HG02678 (cell line): ENCODE measurements at regions not wholly inside any gene's neighbourhood (a gene's known extent, or its start where the extent isn't known, plus 50 kb on each side); places are given as distances from the start of the nearest gene placed in this dataset.

Experiments used
- ATAC-seq: cut with Tn5 transposase; IDR thresholded peaks from one replicate; pipeline ENCODE4 v1.9.1; 2021; ENCODE audit warnings: mild to moderate bottlenecking, moderate library complexity; ENCODE audit not compliant: unreplicated experiment

DNA sequence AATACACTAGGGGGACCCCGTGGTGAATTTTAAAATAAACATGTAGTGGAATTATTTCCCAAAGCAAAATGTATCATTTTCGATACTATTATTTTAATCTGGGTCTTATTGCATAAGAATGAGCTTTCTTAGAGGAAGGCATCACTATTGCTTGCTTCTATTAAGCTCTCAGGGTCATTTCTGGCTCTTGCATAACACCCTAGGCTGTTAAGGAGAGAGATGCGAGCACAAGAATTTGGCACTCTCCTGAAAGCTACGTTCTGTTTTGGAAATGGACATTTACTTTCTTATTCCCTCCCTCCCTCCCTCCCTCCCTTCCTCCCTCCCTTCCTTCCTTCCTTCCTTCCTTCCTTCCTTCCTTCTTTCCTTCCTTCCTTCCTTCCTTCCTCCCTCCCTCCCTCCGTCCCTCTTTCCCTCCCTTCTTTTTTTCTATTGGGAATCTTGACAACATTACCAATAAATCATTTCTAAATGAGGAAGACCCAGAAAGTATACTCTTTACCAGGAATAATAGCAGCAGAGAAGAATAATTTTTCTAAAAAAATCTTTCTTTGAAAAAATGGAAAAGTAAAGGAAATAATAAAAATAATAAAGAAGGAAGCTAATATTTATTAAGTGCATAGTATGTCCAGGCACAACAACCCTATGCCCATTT, 83.6 kb upstream of the BDNF start:
- no peak for ATAC-seq

- no peak for ATAC-seq
Measured at GRCh38 chr11:27777033-27777432, 76.8 kb upstream of the BDNF start.

GRCh38 chr11:27773884-27774283, 73.6 kb upstream of the BDNF start:
- no peak for ATAC-seq

DNA sequence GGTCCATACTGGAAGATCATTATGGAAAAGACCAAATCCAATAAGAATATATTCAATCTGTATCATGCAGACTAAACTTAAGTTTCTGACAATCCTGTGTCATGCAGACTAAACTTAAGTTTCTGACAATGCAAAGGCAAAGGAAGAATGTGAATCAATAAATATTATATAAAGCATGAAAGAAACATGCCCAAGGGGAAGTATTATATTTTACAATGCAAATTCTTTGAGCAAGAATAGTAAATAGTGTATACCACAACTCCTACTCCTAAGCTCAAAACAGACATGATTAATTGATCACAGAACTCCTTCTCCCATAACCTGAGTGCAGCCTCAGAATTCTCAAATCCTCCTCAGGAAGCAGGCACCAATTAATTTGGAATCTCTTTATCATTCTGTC, 71.3 kb upstream of the BDNF start:
- ATAC-seq, result no peak

DNA sequence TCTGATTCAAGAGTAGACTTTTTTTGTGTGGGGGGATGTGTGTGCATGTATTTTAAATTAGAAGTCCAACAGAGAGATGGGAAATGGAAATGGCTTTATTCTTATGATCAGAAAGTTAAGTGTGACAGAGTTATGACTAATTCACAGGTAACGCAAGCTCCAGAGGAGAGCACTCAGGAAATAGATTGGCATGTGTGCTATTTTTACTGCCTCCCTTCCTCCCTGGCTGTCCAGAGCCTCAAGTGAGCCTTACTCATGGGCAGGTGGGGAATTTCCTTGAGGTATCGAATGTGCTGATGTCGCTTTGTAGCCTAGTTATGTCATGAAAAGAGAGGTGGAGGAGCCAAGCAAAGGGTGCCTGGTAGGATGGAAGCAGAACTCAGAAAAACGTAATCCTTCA, 70.3 kb upstream of the BDNF start:
- ATAC-seq, result no peak

- no peak for ATAC-seq
Measured at GRCh38 chr11:27763736-27764135, 63.5 kb upstream of the BDNF start.

DNA sequence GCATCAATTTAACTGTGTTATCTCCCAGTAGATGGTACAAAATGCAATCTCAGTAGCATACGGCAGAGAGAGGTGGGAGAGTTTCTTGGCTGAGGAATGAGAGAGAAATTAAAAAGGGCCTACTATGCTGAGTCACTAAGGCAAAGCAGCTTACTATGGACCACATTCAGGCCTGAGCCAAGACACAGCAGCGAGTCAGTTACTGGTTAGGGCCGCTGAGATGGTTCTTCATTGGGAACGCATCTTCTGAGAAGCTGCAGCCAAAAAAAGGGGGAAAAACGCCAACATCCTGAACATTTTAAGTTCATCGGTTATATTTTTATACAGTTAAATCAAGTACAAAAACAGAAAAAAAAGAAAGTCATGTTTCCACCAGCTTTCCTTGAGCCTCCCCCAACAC, 61.1 kb upstream of the BDNF start:
- ATAC-seq, result no peak

DNA sequence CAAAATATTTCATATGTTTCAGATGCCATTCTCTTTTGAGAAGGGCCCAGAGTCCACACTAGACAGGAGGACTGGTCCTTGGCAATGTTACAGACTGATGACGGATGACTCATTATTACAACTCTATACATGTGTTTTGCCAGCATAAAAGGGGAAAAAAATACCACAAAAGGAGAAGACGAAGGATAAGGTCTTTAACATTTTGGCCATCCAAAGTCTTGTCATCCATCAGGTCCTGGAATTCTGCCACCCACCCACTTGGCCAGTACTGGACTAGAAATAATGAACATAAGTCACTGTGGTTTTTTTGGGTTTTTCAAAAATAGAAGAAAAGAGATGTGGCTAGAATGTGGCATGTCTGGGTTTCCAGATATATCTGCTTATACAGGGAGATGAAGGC, 57.7 kb upstream of the BDNF start:
- no peak for ATAC-seq

DNA sequence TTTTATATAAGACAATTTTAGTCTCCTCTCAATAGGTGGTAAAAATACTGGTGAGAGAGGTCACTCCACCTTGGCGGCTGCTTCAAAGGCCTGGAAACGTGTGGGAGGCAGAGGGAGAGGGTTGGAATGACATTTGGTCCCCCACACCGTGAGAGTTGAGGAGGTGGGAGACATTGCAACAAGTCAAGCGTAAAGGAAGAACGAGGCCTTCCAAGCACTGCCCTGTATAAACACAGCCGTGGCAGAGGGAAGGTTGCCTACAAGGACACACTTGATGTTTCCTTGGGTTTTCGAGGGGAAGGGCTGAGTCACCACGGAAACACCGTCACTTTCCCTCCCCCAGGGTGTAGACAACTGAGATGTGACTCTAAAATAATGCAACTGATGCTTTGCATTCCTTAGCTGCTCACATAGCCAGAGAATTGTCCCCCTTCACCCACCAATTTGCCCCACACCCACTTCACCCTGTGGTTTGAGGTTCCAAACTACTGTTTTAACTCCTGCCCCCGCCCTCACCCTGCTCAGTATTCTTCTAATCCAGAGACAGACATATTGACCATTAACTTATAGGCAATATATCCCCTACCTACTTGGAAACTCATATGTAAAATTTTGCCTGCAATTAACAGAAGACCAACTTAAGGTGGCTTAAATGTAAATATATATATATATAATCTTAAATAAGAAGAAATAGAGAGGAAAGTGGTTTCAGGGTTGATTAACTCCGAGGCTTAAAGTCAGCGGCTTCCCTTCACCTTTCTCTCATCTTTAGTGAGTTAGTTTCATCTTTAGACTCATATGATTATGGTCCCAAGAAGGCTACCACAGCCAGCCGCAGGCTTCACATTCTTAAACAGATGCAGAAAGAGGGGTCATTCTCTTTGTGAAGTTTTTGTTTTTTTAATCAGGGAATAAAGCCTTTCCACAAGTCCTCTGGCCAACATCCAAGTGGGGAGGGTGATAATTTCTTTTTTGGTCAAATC, 54.1 kb upstream of the BDNF start:
- ATAC-seq, result no peak
